ENCODE measurements at regions not wholly inside any gene's neighbourhood (a gene's known extent, or its start where the extent isn't known, plus 50 kb on each side); places are given as distances from the start of the nearest gene placed in this dataset.
"Not testable (repeated sequence)": the region's sequence is repeated elsewhere in the genome, so short reads cannot be mapped to it uniquely, and the experiment has no call there.

DNA sequence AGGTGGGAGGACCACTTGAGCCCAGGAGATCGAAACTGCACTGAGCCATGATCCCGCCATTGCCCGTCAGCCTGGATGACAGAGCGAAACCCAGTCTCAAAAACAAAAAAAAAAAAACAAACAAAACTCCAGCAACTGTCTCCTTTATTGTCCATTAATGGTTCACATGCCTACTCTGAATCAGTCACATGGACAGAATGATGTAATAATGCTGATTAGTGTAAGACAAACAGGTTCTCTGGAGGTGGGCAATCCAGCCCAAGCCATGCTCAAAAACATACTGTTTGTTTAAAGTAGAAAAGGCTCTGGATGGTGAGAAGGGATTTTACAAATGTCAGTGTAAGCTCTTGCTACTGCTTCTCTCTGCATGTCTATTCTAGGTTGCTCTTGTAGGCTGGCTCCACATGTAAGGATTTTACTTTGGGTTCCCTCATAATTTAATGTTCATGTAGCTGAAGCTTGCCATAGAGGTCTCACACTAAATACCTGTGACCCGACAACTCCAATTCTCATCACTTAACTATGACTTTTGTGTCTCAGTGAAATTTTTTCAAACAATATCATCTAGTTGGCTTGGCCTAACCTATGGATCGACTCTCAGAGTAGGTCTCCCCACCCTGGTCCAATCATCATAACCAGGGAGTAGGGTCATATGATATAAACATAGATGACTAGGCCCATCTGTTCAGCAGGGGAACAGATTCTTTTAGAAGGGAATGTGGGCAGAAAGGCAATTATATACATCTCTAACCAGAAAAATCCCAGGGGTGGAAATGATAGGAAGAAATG is 83.9 kb upstream of the SLC39A10 start:
- no peak for FAIRE-seq
- DNase-seq (ENCODE audit: low spot score) = no peak

DNA sequence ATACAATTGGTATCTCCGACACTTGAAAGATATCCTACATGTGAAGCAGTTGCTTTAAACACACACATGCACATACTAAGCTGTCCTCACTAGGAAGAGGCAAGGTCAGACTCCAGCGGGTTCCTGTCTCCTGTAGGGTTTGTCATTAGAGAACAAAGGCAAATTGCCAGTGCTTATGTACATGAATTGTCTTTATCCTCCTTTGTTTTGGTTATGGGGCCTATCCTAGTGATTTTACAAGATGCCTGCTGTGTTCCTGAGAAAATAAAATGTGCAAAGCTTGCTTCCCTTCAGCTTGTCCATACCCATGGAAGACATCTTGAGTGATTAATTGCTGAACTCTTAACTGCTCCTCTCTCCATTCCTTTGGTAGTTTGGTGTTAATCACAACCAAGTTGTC is 86.7 kb upstream of the SLC39A10 start:
- DNase-seq (ENCODE audit: low spot score) (no peak), FAIRE-seq (no peak)

DNA sequence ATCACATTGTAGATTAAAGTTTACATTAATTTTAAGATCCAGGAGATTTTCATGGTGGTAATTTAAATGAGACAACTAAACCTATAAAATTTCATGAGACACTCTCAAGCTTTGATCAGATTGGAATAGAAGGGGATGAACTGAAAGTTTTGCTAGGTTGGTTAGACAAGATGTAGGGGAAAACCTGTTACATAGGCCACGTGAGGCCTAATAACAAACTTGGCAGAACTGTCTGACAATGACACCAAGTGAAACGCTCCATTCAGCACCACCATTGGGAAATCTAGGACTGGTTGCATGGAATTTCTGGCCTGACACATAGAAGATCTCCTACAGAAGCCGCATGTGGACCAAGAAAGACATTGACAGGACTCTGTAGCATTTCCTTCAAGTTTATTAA is 87.8 kb upstream of the SLC39A10 start:
- FAIRE-seq = no peak
- DNase-seq (ENCODE audit: low spot score) = no peak

DNA sequence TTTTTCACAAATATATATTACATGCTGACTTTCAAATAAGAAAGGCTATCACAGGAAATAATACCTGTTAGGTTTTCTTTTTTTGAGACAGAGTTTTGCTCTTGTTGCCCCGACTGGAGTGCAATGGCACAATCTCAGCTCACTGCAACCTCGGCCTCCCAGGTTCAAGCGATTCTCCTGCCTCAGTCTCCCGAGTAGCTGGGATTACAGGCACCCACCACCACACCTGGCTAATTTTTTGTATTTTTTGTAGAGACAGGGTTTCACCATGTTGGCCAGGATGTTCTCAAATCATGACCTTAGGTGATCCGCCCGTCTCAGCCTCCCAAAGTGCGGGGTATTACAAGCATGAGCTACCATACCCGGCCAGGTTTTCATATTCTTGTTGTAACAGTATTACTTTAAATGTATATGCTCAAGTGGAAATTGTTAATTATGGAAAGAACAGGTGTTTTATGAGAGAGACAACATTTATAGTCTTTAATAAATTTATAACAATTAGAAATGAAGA is 92.3 kb upstream of the SLC39A10 start:
- not testable (repeated sequence) for DNase-seq (ENCODE audit: low spot score); FAIRE-seq

DNA sequence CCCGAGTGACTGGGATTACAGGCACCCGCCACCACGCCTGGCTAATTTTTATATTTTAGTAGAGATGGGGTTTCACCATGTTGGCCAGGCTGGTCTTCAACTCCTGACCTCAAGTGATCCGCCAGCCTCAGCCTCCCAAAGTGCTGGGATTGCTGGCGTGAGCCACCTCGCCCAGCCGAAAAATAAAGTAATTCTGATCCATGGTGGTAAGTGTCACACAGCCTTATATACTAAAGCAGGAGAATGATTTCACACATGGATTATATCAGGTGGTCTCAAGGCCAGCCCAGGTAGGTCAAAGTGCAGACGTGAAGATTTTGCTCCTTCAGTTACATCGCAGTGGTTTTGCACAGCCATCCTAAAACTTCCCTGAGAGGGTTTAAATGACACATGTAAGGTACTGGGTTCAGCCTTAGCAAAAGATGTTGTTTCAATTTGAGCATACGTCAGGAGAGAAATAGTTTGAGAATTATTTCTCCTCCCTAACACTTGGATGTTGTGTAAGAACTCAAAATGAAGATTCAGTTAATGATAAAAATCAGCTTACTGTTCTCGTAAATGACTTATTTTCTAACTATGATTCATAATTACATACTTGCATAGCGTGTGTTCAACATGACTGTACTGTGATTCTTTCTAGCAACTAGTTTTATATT is 93.0 kb upstream of the SLC39A10 start:
- DNase-seq (ENCODE audit: low spot score) = no peak

DNA sequence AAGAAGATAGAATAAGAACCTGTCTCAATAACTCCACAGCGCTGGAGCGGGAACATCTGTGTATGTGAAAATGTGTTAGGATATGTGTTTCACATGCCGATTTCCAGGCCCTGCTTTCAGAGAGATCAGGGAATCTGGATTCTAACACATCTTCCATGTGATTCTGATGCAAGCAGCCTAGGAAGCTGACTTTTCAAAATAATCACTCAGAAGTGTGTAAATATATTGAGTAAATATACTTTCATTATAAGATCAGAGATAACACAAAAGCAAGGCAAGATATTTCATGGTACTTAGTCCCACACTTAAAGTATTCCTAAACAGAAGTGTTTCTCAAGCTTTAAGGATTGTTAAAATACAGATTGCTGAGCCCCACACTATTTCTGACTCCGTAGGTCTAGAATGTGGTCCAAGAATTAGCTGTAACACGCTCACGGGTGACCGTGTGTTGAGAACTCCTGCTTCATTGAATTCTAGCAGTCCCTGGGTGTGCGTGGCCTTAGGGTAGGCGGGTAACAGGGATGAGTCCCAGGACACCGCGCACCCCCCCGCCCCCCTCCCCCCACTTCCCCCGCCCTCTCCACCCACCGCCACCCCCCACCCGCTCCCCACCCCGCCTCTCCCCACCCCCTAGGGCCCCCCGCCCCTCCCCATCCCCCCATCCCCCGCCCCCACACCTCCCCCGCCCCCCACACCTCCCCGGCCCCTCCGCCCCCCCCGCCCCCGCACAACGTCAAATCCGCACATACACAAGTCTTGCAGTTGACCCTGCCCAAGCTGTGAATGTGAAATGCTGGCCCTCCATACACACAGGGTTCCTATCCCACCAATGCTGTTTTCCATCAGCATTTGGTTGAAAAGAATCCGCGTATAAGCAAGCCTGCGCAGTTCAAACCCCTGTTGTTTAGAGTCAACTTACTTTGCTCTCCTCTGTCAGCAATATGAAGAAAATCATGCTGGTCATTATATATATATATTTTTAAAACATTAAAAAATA is 94.2 kb upstream of the SLC39A10 start:
- no peak for FAIRE-seq

More for the DNA sequence above, 93.0 kb upstream of the SLC39A10 start:
- FAIRE-seq = no peak

DNA sequence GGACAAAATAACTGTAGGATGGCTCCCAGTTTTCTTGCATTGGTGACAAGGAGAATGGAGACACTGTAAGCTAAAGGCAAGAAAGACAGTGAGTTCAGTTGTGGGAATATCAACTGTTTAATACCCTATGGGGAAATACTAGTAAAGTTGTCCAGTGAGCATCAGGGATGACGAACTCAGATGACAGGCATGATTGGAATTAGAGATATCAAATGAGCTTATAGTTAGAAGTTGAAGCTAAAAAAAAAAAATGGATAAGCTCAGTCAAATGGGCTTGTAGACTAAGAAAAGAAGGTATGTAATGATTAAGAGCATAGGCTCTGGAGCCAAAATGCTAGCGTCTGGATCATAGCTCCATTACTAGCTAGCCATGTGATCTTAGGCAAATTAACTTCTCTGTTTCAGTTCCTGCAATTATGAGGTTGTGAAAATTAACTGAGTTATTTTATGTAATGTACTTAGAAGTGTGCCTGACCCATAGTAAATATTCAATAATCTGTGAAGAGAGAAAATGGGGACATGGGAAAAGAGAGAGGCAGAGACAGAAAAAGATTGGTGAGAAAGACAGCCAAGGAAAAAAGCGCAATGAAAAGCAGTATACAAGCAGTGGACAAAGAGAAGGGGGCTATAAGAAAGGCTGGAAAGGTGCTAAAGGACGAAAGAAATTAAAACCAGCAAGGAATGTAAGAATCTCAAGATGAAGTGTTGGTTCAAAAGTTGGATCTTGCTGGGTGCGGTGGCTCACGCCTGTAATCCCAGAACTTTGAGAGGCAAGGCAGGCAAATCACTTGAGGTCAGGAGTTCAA is 95.7 kb upstream of the SLC39A10 start:
- FAIRE-seq (no peak), DNase-seq (ENCODE audit: low spot score) (peak; percentile 6)

More for the DNA sequence above, 94.2 kb upstream of the SLC39A10 start:
- no peak for DNase-seq (ENCODE audit: low spot score)

DNA sequence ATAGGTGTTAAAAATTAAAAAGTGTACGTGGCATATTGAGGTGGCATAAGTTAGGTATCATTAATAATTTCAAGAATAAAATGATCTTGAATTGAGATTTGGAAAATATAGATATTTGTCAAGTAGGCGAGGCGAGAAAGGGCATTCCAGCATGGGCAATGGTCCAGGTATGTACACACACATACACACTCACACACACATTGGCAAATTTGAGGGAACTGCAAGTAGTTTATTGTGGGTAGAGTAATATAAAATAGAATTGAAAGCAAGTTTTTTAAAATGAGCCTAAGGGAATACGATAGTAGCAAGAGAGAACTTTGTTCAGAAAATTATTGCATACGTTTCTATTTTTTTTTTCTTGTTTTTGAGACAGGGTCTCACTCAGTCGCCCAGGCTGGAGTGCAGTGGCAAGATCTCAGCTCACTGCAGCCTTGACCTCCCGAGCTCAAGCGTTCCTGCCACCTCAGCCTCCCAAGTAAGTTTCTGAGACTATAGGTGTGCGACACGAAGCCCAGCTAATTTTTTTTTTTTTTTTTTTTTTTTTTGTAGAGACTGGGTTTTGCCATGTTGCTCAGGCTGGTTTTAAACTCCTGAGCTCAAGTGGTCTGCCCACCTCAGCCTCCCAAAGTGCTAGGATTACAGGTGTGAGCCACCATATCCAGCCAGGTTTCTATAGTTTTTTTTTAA is 96.7 kb upstream of the SLC39A10 start:
- no peak for FAIRE-seq
- no peak for DNase-seq (ENCODE audit: low spot score)

DNA sequence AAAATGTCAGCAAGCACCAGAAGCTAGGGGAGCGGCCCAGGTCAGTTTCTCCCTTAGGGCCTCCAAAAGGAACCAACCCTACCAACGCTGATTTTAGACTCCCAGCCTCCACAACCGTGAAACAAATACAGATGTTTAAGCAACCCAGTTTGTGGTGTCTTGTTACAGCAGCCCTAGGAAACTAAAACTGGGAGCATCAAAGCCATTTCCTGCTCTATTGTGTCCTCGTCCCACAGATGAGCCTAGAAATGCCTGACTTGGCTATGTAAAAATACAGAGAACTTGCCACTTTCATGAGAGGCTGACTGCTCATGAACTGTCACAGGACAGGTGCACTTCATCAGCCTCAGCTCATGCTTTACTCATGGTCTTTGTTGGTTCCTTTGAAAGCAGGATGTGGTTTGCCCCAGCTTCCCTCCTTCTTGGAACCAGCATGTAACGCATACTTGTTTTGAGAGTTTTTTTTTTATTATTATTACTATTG is 97.6 kb upstream of the SLC39A10 start:
- DNase-seq (ENCODE audit: low spot score) = peak; percentile 43
- no peak for FAIRE-seq

DNA sequence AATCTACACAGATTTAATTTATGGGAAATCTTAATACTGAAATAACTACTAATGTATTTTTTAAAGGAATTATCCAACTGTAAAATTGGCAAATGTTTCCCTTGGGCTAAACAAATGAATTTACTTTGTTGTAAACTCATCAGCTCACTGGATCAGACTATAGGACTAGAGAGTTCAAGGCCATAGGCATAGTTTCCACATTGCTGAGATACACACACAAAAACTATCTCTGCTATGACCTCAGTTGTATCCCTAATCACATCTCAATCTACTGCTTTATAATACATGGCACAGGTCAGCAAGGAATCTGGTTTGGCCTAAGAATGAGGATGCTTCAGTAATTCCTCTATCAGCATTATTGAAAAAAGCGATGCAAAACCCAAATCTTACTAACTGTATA is 101.1 kb upstream of the SLC39A10 start:
- DNase-seq (ENCODE audit: low spot score) = no peak
- FAIRE-seq = no peak

DNA sequence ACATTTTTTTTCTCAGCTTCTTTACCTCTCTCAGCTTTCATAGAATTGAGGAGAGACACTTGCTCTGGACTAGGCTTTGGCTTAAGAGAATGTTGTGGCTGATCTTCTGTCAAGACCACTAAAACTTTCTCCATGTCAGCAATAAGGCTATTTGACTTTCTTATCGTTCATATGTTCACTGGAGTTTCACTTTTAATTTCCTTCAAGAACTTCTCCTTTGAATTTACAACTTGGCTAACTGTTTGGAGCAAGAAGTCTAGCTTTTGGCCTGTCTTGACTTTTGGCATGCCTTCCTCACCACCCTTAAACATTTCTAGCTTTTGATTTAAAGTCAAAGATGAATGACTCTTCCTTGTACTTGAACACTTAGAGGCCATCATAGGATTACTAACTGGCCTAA is 104.4 kb upstream of the SLC39A10 start:
- DNase-seq (ENCODE audit: low spot score) (no peak), FAIRE-seq (no peak)

DNA sequence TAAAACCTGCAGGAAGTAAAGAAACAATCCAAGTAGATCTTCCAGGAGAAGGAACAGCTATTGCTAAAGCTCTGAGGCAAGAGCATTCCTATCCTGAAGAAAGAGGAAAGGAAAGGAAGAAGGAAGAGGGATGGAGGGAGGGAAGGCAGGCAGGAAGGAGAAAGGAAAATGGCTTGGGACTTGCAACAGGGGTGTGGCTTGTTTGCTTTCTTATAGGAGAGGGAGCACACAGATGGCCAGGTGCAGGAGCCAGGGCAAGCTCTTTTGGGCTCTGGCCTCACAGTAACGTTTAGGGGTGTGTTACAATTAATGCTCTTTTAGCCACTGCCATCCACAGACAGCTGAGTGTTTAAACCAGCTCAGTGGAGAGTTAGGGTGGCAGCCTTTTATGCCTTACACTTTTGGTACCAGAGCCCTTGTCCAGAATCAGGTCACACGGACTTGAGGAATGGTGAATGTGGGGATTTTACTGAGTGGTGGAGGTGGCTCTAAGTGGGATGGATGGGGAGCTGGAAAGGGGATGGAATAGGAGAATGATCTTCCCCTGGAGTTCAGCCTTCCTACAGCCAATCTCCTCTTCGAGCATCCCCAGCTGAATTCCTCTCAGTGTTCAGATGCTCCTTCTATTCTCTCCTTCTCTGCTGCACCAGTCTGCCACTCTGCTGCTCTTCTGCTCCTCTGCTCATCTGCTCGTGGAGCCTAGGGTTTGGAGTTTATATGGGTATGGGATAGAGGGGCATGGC is 108.7 kb upstream of the SLC39A10 start:
- FAIRE-seq = no peak
- no peak for DNase-seq (ENCODE audit: low spot score)

DNA sequence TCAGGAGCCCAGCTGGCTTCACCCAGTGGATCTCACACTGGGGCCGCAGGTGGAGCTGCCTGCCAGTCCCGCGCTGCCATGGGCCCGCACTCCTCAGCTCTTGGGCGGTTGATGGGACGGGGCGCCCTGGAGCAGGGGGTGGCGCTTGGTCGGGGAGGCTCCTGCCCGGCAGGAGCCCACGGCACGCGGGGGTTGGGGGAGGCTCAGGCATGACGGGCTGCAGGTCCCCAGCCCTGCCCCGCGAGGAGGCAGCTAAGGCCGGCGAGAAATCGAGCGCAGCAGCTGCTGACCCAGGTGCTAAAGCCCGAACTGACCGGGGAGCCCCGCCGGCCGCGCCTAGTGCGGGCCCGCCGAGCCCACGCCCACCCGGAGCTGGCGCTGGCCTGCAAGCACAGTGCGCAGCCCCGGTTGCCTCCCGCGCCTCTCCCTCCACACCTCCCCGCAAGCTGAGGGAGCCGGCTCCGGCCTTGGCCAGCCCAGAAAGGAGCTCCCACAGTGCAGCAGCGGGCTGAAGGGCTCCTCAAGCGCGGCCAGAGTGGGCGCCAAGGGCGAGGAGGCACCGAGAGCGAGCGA is 109.7 kb upstream of the SLC39A10 start:
- DNase-seq (ENCODE audit: low spot score); FAIRE-seq: not testable (repeated sequence)

DNA sequence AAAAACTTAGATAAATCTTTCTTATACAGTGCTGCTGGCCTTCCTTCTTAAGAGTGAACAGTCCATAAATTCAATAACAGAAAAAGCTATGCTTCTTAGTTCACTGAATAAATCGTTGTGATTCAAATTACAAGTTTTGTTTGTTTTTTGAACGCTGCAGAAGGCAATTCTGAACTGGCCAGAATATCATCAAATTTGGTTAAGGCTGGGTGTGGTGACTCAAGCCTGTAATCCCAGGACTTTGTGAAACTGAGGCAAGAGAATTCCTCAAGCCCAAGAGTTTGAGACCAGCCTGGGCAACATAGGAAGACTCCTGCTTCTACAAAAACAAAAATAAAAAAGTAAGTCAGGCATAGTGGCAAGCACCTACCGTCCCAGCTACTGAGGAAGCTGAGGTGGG is 111.2 kb upstream of the SLC39A10 start:
- FAIRE-seq = no peak
- no peak for DNase-seq (ENCODE audit: low spot score)

DNA sequence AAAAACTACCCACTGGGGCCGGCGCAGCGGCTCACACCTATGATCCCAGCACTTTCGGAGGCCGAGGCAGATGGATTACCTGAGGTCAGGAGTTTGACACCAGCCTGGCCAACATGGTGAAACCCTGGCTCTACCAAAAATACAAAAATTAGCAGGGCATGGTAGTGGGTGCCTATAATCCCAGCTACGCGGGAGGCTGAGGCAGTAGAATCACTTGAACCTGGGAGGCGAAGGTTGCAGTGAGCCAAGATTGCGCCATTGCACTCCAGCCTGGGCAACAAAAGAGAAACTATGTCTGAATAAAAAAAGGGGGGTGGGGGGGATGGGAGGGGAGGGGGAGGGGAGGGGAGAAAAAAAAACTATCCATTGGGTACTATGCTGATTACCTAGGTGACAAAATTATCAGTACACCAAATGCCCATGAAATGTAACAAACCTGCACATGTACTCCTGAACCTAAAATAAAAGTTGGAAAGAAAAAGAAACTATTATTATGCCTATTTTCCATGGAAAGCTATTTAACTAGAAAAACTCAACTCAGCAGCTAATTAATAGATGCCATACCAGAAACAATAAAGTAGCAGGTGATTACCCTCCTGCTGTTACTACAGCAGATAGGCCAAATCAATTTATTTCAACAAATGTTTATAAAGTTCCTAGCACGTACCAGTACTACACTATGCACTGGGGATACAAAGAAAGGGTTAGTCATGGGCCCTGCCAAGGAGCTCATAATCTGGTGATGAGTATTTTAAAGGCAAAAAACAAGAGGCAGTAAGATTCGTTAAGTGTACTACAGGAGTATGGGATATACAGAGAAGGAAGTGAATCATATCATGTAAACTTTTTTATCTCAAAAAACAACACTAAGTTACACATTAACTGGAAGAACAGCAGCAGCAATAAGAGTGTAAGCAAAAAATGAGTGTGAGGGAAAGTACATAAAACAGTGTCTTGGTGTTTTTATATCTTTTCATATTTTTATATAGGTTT is 112.8 kb upstream of the SLC39A10 start:
- DNase-seq (ENCODE audit: low spot score) (no peak), FAIRE-seq (no peak)

DNA sequence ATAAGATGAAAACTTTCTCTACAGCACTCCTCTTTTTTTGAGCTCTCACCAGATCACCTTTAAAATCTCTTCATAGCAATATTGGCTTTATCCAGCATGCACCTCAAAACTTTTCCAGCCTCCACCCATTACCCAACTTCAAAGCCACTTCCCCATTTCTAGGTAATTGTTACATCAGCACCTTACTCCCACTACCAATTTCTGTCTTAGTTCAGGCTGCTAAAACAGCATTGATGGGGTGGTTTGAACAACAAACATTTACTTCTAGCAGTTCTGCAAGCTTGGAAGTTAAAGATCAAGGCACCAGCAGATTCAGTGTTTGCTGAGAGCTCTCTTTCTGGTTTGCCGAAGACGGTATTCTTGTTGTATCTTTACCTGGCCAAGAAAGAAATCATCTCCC is 114.0 kb upstream of the SLC39A10 start:
- no peak for DNase-seq (ENCODE audit: low spot score)
- no peak for FAIRE-seq

DNA sequence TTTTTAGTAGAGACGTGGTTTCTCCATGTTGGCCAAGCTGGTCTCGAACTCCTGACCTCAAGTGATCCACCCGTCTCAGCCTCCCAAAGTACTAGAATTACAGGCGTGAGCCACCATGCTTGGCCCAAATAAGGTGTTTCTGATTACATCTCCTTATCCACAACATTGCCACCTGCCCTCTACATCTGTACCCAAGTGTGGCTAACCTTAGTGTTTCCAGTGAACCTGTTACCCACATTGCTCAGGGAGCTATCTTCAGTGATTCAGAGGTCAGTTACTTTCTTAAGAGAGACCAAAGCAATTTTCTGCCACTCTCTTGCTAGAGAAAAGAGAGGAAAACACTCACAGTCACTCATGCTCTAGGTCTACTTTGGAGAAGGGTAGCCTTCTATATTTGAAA is 115.0 kb upstream of the SLC39A10 start:
- no peak for FAIRE-seq
- no peak for DNase-seq (ENCODE audit: low spot score)

DNA sequence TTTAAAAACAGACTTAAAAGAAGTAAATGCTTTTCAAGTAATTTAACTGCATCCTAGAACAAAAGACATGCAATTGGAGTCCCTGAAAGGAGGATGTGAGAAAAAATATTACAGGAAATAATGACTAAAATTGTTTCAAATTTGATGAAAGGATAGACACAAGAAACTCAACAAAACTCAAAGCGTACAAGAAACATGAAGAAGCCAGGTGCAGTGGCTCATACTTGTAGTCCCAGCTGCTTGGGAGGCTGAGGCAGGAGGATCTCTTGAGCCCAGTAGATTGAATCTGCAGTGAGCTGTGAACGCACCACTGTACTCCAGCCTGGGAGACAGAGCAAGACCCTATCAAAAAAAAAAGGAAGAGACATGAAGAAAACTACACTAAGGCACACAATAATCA is 118.1 kb upstream of the SLC39A10 start:
- FAIRE-seq (no peak), DNase-seq (ENCODE audit: low spot score) (no peak)
